Erythroblast (primary cell): ENCODE measurements at regions not wholly inside any gene's neighbourhood (a gene's known extent, or its start where the extent isn't known, plus 50 kb on each side); places are given as distances from the start of the nearest gene placed in this dataset.

Source experiments
- GATA1 ChIP-seq: IDR thresholded peaks from 2 replicates; pipeline ENCODE4 v1.6.1; 2011; ENCODE audit warnings: low read depth, mild to moderate bottlenecking, control low read depth, low read length, moderate library complexity
- POLR2A ChIP-seq: IDR thresholded peaks from 2 replicates; pipeline ENCODE4 v1.6.1; 2011; ENCODE audit warnings: mild to moderate bottlenecking, low read length

DNA sequence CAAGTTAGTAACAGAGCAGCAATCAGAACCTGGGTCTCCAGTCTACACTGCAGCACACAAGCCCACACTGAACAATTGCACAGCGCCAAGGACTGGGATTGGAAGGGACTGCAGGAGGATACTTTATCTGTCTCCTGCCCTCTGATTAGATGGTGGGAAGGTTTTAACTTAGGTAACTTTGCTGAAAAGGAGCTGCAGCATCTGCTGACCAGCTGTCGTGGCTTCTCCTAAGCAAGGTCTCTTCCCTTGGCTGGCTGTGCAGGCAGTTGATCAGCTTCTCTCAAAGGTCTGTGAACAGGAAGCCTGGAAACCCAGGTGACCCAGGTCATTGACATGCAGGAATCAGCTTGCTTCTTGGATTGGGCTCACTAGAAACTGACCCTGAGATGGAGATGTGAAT lies 82.4 kb downstream of the ISX start:
- TF ChIP-seq POLR2A (no peak), GATA1 (no peak)
